ENCODE measurements at regions not wholly inside any gene's neighbourhood (a gene's known extent, or its start where the extent isn't known, plus 50 kb on each side); places are given as distances from the start of the nearest gene placed in this dataset.

DNA sequence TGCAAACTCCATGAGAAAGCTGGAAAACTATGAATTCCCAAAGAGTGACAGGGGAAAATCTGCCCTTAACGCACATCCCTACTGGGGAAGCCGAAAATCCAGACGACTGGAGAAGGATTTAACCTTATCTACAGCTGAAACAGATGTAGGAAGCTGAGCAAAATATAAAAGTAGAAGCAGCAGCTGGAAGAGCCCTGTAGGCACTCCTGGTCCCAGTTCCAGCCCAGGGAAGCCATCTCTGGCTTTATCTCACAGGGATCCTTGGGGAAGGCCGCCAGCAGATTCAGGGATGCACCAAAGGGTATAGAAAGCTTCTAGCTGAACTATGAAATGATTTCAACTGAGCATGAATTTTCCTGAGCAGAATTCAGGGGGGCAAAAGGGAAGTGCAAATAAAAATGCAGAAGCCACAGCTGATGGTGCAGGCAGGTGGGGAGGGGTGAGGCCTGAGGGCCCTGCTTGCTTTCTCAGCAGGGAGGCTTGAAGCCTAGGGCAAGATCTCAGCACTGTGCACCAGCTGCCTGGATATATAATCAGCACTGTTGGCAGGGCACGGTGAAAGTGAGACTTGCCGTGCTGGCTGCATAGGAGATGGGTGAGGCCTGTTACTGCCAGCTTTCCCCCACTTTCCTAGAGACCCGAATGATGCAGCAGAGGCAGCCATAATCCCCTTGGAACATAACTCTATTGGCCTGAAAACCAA lies 2019.5 kb upstream of the NUDT12 start:
- TF ChIP-seq FOXP2 (optimal IDR thresholded peaks at IDR 0.05; ENCODE audit: borderline replicate concordance, extremely low read depth, extremely low read length, insufficient read depth) = no peak
- TF ChIP-seq, protein P1, sequence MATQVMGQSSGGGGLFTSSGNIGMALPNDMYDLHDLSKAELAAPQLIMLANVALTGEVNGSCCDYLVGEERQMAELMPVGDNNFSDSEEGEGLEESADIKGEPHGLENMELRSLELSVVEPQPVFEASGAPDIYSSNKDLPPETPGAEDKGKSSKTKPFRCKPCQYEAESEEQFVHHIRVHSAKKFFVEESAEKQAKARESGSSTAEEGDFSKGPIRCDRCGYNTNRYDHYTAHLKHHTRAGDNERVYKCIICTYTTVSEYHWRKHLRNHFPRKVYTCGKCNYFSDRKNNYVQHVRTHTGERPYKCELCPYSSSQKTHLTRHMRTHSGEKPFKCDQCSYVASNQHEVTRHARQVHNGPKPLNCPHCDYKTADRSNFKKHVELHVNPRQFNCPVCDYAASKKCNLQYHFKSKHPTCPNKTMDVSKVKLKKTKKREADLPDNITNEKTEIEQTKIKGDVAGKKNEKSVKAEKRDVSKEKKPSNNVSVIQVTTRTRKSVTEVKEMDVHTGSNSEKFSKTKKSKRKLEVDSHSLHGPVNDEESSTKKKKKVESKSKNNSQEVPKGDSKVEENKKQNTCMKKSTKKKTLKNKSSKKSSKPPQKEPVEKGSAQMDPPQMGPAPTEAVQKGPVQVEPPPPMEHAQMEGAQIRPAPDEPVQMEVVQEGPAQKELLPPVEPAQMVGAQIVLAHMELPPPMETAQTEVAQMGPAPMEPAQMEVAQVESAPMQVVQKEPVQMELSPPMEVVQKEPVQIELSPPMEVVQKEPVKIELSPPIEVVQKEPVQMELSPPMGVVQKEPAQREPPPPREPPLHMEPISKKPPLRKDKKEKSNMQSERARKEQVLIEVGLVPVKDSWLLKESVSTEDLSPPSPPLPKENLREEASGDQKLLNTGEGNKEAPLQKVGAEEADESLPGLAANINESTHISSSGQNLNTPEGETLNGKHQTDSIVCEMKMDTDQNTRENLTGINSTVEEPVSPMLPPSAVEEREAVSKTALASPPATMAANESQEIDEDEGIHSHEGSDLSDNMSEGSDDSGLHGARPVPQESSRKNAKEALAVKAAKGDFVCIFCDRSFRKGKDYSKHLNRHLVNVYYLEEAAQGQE (IDR thresholded peaks at IDR 0.05; ENCODE audit: insufficient read depth in 1 of 2, low read depth in 2 of 2, low read length in 2 of 2) = no peak
- no peak for TF ChIP-seq SIN3A (IDR thresholded peaks at IDR 0.05; ENCODE audit: borderline replicate concordance, insufficient read depth, low read length)
- TF ChIP-seq TAF1 (IDR thresholded peaks at IDR 0.05; ENCODE audit: borderline replicate concordance, insufficient read depth, low read length) = no peak
- no peak for TF ChIP-seq POLR2AphosphoS5 (IDR thresholded peaks at IDR 0.05; ENCODE audit: low read depth, low read length)

DNA sequence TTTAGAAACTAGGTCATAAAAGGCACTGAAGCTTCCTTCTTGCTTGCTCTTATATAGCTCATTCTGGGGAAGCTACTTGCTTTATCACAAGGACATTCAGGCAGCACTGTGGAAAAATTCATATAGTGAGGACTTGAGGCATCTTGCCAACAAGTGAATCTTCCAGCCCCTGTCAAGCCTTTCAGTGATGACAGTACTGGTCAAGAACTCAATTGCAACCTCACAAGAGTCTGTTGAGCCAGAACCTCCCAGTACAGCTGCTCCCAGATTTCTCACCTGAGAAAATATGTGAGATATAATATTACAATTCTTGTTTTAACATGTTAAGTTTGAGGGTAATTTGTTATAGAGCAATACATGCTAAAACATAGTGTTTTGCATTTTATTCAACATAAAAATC lies 2011.0 kb upstream of the NUDT12 start:
- no peak for TF ChIP-seq SIN3A (IDR thresholded peaks at IDR 0.05; ENCODE audit: borderline replicate concordance, insufficient read depth, low read length)
- no peak for TF ChIP-seq POLR2AphosphoS5 (IDR thresholded peaks at IDR 0.05; ENCODE audit: low read depth, low read length)
- TF ChIP-seq, protein P1 (IDR thresholded peaks at IDR 0.05; ENCODE audit: insufficient read depth in 1 of 2, low read depth in 2 of 2, low read length in 2 of 2) = no peak
- TF ChIP-seq TAF1 (IDR thresholded peaks at IDR 0.05; ENCODE audit: borderline replicate concordance, insufficient read depth, low read length) = no peak
- no peak for TF ChIP-seq FOXP2 (optimal IDR thresholded peaks at IDR 0.05; ENCODE audit: borderline replicate concordance, extremely low read depth, extremely low read length, insufficient read depth)

DNA sequence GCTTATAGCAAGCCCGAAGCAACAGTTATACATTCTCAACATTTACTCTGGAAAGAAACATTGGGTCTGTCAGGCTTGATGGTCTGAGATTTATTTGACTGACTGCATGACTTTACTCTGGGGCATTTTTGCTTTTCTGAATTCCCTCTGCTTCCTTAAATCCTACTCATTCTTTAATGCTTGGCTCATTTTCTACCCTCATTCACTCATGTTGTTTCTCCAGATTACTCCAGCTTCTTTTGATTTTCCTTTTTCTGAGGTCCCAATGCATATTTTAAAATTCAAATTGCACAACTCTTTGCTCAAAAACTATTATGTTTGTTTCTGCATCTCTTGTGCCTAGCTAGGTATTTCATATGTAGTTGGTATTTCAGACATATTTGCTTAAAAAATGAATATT lies 2002.9 kb upstream of the NUDT12 start:
- TF ChIP-seq POLR2AphosphoS5 (IDR thresholded peaks at IDR 0.05; ENCODE audit: low read depth, low read length) = no peak
- TF ChIP-seq SIN3A (IDR thresholded peaks at IDR 0.05; ENCODE audit: borderline replicate concordance, insufficient read depth, low read length) = no peak

DNA sequence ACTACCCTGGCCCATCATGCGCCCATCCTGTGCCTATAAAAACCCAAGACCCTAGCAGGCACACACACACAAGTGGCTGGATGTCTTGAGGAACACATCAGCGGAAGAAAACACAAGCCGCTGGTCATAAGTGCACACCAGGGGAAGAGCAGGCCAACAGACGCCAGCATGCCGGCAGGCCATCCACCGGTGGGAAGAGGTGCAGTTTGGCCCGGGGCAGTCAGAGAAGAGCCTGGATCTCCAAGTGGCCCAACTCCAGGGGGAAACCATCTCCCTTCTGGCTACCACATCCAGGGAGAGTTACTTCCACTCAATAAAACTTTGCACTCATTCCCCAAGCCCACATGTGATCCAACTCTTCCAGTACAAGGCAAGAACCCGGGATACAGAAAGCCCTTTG lies 2001.3 kb upstream of the NUDT12 start:
- TF ChIP-seq SIN3A (IDR thresholded peaks at IDR 0.05; ENCODE audit: borderline replicate concordance, insufficient read depth, low read length) = no peak
- TF ChIP-seq, protein P1 (IDR thresholded peaks at IDR 0.05; ENCODE audit: insufficient read depth in 1 of 2, low read depth in 2 of 2, low read length in 2 of 2) = no peak
- no peak for TF ChIP-seq TAF1 (IDR thresholded peaks at IDR 0.05; ENCODE audit: borderline replicate concordance, insufficient read depth, low read length)
- TF ChIP-seq FOXP2 (optimal IDR thresholded peaks at IDR 0.05; ENCODE audit: borderline replicate concordance, extremely low read depth, extremely low read length, insufficient read depth) = no peak
- no peak for TF ChIP-seq POLR2AphosphoS5 (IDR thresholded peaks at IDR 0.05; ENCODE audit: low read depth, low read length)

DNA sequence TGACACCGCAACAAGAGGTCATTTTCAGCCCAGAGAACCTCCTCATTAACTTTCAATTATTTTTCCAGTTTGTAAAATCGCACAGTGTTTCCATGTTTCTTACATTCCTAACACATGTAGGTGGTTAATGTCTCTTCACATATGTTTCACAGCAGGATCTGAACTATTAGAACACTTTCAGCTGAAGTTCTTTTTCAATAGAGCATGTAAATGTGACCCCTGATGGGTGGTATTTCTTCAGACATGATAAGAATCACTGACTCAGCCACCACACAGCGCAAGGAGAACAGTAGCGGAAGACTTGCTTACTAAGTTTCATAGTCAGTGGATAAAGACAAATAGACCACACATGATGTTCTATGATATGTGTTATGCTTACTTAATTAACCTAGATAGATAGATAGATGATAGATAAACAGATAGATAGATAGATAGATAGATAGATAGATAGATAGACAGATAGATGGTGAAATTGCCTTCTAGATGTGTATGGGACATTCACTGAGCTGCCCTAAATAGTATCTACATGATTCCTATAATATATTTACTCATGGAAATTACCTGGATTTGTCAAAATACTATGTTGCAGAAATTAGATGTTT lies 1992.1 kb upstream of the NUDT12 start:
- TF ChIP-seq TAF1 (IDR thresholded peaks at IDR 0.05; ENCODE audit: borderline replicate concordance, insufficient read depth, low read length) = no peak
- no peak for TF ChIP-seq POLR2AphosphoS5 (IDR thresholded peaks at IDR 0.05; ENCODE audit: low read depth, low read length)
- TF ChIP-seq FOXP2 (optimal IDR thresholded peaks at IDR 0.05; ENCODE audit: borderline replicate concordance, extremely low read depth, extremely low read length, insufficient read depth) = no peak
- TF ChIP-seq SIN3A (IDR thresholded peaks at IDR 0.05; ENCODE audit: borderline replicate concordance, insufficient read depth, low read length) = no peak
- TF ChIP-seq, protein P1 (IDR thresholded peaks at IDR 0.05; ENCODE audit: insufficient read depth in 1 of 2, low read depth in 2 of 2, low read length in 2 of 2) = no peak

All from PFSK-1 (cell line).